ENCODE measurements at regions not wholly inside any gene's neighbourhood (a gene's known extent, or its start where the extent isn't known, plus 50 kb on each side); places are given as distances from the start of the nearest gene placed in this dataset.

DNA sequence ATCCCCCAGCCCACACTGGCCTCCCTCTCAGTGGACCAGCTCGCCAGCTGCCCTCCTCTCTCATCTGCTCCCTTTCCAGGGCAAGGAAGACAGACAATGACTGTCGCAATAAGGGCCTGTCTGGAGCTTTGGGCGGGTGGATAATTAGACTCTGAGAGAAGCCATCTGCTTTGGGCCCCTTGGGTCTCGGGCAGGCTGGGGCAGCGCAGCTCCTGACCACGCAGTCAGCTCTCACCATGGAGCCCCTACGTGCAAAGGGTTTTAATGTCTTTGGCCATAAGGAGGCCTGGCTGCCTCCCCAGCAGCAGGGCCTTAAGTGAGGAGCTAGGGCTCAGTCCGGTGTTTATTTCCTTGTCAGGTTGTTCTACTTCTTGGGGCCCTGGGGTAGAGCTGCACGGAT is 153.9 kb downstream of the CHST1 start:
- no peaks in the 10 kb centered on the region for H3K9me3 ChIP-seq (ENCODE audit: low read depth)
- no peak overlapping the region for H3K4me3 ChIP-seq
- DNase-seq (ENCODE audit: low read depth in 1 of 2, low spot score in 1 of 2) = no peak
- H3K27ac ChIP-seq = no peak overlapping the region
- no peaks in the 10 kb centered on the region for H3K4me1 ChIP-seq (ENCODE audit: low read depth)
- H3K27me3 ChIP-seq = peaks cover 11% of the 10 kb centered on the region
- TF ChIP-seq, protein P1, sequence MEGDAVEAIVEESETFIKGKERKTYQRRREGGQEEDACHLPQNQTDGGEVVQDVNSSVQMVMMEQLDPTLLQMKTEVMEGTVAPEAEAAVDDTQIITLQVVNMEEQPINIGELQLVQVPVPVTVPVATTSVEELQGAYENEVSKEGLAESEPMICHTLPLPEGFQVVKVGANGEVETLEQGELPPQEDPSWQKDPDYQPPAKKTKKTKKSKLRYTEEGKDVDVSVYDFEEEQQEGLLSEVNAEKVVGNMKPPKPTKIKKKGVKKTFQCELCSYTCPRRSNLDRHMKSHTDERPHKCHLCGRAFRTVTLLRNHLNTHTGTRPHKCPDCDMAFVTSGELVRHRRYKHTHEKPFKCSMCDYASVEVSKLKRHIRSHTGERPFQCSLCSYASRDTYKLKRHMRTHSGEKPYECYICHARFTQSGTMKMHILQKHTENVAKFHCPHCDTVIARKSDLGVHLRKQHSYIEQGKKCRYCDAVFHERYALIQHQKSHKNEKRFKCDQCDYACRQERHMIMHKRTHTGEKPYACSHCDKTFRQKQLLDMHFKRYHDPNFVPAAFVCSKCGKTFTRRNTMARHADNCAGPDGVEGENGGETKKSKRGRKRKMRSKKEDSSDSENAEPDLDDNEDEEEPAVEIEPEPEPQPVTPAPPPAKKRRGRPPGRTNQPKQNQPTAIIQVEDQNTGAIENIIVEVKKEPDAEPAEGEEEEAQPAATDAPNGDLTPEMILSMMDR (IDR thresholded peaks at IDR 0.05; ENCODE audit: low read depth, low read length) = no peak
- H3K36me3 ChIP-seq = no peaks in the 10 kb centered on the region

DNA sequence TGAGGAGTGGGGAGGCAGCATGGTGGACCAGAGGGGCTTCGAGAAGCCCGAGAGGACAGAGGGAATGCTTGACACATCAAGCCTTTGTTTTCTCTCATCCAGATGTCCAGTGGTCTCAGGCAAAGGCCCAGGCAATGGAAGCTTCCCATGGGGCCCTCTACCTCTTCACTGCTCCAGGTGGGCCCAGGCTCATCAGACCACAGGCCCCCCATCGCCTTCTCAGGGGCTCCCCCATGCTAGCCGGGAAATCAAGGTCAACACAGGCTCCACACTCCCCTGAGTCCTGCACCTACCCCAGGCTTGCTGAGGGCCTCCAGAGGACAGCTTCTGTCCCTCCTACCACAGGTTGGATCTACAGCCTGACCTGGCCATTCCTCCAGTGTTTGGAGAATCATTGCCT is 157.5 kb downstream of the CHST1 start:
- H3K27ac ChIP-seq = no peak overlapping the region
- peaks cover 11% of the 10 kb centered on the region for H3K27me3 ChIP-seq
- TF ChIP-seq, protein P1 (IDR thresholded peaks at IDR 0.05; ENCODE audit: low read depth, low read length) = no peak
- H3K9me3 ChIP-seq (ENCODE audit: low read depth) = no peaks in the 10 kb centered on the region
- H3K4me1 ChIP-seq (ENCODE audit: low read depth) = no peaks in the 10 kb centered on the region
- no peak for DNase-seq (ENCODE audit: low read depth in 1 of 2, low spot score in 1 of 2)
- H3K36me3 ChIP-seq = no peaks in the 10 kb centered on the region
- H3K4me3 ChIP-seq = no peak overlapping the region

DNA sequence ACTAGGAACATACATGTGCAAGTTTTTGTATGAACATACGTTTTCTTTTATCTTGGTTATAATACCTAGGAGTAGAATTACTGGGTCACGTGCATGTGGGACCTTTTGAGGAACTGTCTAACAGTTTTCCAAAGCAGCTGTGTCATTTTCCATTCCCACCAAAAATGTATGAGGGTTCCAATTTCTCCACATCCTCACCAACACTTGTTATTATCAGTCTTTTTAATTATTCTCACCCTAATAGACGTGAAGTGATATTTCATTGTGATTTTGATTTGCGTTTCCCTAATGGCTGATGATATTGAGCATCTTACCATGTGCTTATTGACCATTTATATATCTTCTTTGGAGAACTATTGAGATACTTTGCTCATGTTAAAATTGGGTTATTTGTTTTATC is 162.1 kb downstream of the CHST1 start:
- Histone ChIP-seq H3K4me1 (ENCODE audit: low read depth) (no peaks in the 10 kb centered on the region), H3K27me3 (no peaks in the 10 kb centered on the region), H3K36me3 (no peaks in the 10 kb centered on the region), H3K9me3 (ENCODE audit: low read depth) (no peaks in the 10 kb centered on the region), H3K4me3 (no peak overlapping the region), H3K27ac (no peak overlapping the region)
- TF ChIP-seq, protein P1 (IDR thresholded peaks at IDR 0.05; ENCODE audit: low read depth, low read length) = no peak
- DNase-seq (ENCODE audit: low read depth in 1 of 2, low spot score in 1 of 2) = no peak

DNA sequence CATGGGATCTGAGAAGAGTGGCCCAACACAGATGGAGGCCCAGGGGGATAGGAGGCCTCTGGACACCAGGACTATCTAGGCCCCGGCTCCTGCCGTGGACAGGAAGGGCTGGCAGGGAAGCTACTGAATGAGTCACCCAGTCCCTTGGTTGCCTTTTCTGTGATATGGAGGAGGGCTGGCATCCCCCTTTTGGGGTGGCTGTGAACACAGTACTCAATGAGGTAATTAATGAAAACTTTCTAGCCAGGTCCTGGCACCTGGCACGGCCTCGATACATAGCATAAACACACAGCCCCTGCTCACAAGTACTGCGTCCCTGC is 163.2 kb downstream of the CHST1 start:
- peak in 1 of 2 donors; percentile 55 for DNase-seq (ENCODE audit: low read depth in 1 of 2, low spot score in 1 of 2)
- TF ChIP-seq, protein P1 (IDR thresholded peaks at IDR 0.05; ENCODE audit: low read depth, low read length) = no peak
- no peaks in the 10 kb centered on the region for H3K36me3 ChIP-seq
- no peak overlapping the region for H3K27ac ChIP-seq
- no peaks in the 10 kb centered on the region for H3K4me1 ChIP-seq (ENCODE audit: low read depth)
- no peaks in the 10 kb centered on the region for H3K9me3 ChIP-seq (ENCODE audit: low read depth)
- H3K27me3 ChIP-seq = no peaks in the 10 kb centered on the region
- H3K4me3 ChIP-seq = no peak overlapping the region

DNA sequence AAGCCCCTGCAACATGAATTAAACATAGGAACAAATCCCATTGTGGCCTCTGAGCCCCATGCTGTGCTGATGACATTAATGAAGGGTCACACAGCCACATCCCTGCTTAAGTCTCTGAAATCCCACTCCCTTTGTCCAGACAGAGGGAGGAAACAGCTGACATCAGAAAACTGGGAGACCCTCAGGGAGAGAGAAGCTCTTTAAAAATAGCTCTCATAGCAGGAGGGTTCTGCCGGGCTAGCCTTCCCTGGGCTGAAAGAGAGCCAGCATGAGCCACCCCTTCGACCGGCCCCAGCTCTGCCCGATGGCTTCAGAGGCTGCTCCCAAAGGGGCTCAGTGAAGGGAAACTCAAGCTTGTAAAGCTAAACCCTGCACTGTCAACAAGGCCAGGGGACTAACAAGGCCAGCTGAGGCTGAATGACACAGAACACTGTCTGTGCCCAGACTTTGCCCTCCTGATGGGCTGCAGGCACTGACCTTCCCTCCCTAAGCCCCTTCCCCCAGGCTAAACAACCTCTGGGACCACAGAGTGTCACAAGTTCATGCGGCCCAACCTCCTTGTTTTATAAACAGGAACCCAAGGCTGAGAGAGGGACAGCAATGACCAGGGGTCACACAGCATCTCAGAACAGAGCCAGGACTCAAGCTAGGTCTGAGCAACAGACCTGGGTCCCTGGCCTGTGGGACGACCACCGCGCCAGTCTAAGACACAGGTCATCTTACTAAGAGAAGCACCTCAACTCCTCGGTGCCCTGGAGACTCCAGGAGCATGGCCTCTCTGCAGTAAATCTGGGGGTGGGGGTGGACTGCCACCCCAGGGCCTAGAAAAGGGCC is 163.8 kb downstream of the CHST1 start:
- TF ChIP-seq, protein P1 (IDR thresholded peaks at IDR 0.05; ENCODE audit: low read depth, low read length) = no peak
- Histone ChIP-seq H3K36me3 (no peaks in the 10 kb centered on the region), H3K27ac (no peak overlapping the region), H3K9me3 (ENCODE audit: low read depth) (no peaks in the 10 kb centered on the region), H3K4me1 (ENCODE audit: low read depth) (no peaks in the 10 kb centered on the region), H3K4me3 (no peak overlapping the region), H3K27me3 (no peaks in the 10 kb centered on the region)
- DNase-seq (ENCODE audit: low read depth in 1 of 2, low spot score in 1 of 2) = peak in 1 of 2 donors; percentile 25
